NOMO-1 (cell line): ENCODE measurements at regions not wholly inside any gene's neighbourhood (a gene's known extent, or its start where the extent isn't known, plus 50 kb on each side); places are given as distances from the start of the nearest gene placed in this dataset.
"Not testable (repeated sequence)": the region's sequence is repeated elsewhere in the genome, so short reads cannot be mapped to it uniquely, and the experiment has no call there.

Experiments
- DNase-seq, 2 experiments: peaks; one replicate each; lab custom pipeline; 2025; ENCODE audit not compliant: unreplicated experiment in 2 of 2; lab: John Stamatoyannopoulos, UW

DNA sequence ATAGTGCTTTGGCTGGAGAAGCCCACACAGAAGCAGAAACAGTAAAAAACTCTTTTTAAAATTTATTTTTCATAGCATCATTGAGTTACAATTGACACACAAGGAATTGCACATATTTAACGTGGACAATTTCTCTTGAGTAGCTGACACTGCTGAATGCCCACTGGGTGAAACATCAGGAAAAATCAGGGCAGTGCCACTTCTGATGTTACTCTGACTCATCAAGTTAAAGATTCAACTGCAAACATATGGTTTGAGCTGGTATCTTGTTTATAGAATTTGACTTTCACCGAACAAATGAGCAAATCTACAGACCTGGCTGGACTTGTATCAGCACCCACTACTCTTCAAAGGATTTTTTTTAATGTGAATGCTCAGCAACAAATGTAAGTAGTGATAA, 66.3 kb upstream of the CTSV start:
- DNase-seq = not testable (repeated sequence)

DNA sequence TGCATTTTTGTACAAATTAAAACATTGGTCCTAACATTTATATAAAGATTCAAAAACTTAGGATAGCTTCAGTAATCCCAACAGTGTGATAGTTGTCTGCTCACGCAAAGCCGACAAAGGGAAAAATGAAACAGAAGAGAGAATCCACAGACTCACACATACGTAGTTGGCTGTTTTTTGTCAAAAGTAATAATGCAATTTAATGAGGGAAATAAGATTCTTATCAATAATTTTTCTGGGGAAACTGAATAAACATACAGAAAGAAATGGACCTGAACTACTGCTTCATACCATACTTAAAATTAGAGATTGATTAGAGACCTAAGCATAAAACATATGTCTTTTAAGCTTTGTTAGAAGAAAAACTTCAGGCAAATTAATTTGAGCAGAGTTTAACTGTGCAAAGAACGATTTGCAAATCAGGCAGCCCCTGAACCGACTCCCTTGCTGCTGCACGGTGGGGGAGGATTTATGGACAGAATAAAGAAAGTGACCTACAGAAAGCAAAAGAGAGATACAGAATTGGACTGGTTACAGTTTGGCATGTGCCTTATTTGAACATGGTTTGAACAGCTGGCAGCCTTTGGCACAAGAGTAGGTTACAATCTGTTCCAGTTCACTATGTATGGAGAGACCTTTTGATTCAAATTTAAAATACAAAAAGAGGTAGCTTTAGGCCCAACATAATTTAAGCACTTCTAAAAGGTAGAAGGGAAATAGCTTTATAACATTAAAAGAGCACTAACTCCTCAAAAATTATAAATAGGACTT, 64.9 kb upstream of the CTSV start:
- not testable (repeated sequence) for DNase-seq

DNA sequence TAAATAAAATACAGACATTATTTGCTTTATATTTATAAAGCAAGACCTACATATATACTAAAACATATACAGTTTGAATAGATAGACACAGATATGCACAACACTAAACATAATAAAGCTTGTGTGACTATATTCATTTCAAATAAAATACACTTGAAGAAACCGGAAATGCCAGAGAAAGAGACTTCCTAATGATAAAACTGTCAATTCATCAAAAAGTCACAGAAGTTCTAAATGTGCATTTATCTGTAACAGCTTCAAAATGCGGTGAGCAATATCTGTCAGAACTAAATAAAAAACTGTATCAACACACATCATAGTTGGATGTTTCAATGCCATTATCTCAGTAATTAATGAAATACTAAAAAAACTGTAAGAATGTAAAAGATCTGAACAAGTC, 60.6 kb upstream of the CTSV start:
- DNase-seq = not testable (repeated sequence)

DNA sequence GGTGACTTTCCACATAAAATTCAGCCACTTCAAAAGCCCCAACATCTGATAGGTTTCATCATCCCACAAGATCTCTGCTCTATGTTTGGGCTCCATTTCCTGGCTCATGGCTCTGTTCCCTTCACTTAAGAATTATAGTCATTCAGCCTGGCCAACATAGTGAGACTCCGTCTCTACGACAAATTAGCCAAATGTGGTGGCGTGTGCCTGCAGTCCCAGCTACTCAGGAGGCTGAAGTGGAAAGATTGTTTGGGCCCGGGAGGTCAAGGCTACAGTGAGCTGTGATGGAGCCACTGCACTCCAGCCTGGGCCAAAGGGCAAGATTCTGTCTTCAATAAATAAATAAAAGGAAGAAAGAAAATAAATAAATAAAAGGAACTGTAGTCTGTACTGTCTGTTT, 57.9 kb upstream of the CTSV start:
- no peak for DNase-seq

DNA sequence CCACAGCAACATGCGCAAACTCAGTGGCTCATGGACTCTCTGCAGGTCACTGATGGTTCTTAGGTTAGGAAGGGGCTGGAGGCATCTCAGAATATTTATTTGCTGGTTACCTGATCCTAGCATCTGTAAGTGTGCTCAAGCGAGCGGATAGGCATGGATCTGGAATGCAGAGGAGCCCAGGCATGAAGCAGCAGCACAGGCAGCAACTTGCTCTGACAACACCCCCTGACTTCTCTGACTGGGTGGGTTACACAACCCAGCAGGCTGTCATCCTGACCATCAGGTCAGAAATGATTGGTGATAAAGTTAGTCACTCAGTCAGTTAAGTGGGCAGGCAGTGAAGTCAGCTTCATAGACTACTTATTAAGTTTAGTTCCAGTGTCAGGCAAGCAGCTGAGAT, 50.4 kb upstream of the CTSV start:
- DNase-seq = not testable (repeated sequence)
